GM23248 (cell line): ENCODE measurements at regions not wholly inside any gene's neighbourhood (a gene's known extent, or its start where the extent isn't known, plus 50 kb on each side); places are given as distances from the start of the nearest gene placed in this dataset.

Experiments used
- EZH2 ChIP-seq: fragments of 200-600 bp; sonication (generic); IDR thresholded peaks from 2 replicates; pipeline ENCODE4 v1.6.1; 2018; ENCODE audit warnings: antibody characterized with exemption, mild to moderate bottlenecking; ENCODE audit not compliant: insufficient read depth, poor library complexity, severe bottlenecking
- EZH2phosphoT487 ChIP-seq: fragments of 200-600 bp; sonication (generic); IDR thresholded peaks from 2 replicates; pipeline ENCODE4 v1.6.1; 2018; ENCODE audit warnings: antibody characterized with exemption, moderate library complexity, mild to moderate bottlenecking, low read depth; ENCODE audit not compliant: insufficient read depth

DNA sequence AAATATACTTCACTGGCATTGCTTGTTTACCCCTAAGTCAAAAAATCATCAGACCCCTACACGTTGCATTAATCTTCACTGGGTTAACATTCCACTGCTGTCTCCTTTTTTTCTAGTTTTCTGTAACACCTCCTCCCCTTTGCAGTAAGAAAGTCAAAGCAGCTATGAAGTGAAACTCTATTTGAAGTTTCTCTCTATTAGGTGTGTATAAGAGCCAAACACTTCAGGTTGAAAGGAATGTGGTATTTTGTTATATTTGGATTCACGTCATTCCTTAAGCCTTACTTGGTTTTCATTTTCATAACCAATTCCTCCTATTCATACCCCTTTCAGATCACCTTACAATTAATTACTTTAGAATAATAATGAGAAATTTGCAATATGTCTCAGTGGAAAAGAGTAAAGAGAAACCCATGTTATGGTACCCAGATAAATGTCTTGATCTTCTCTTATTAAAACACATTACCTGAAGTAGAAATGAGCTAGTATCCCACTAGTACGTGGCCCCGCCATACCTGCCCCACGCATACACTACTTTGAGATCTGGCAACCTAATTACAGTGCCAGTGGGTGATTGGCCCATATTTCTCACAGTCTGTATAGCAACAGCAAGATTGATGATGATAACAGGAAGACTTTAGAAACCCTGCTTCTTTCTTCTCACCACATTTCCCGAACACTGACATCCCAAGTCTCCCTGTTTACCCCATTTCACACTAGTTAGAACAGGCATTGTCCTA, 236.4 kb upstream of the RGS6 start:
- TF ChIP-seq EZH2 (no peak), EZH2phosphoT487 (no peak)
